B cell (primary cell): ENCODE measurements at regions not wholly inside any gene's neighbourhood (a gene's known extent, or its start where the extent isn't known, plus 50 kb on each side); places are given as distances from the start of the nearest gene placed in this dataset. TPM values are rescaled to one million over a fixed set of nuclear protein-coding genes. Genes with fewer than 3 reads are reported as not detected.

Experiments
- ATAC-seq: fragments of 200-7000 bp; cut with Tn5 transposase; one replicate; pipeline ENCODE4 v1.10.0; 2021; ENCODE audit warnings: low read depth, mild to moderate bottlenecking, moderate number of reproducible peaks, moderate library complexity
- CTCF ChIA-PET: fragments of 350-600 bp; sonication (Branson Sonifier 250); formaldehyde crosslinking; loops from one replicate; lab custom pipeline; 2021; ENCODE audit warnings: antibody characterized with exemption, inconsistent platforms; lab: Charles Lee
- POLR2A ChIA-PET: fragments of 350-600 bp; sonication (Branson Sonifier 250); formaldehyde crosslinking; loops from one replicate; lab custom pipeline; 2021; ENCODE audit warnings: antibody characterized with exemption; lab: Charles Lee
- DNase-seq: peaks from one replicate; pipeline ENCODE4 v3.0.0; 2013
- H2AFZ ChIP-seq: 2 replicates; pipeline ENCODE4 v1.6.1; 2012; ENCODE audit warnings: mild to moderate bottlenecking, low read depth, low read length; ENCODE audit not compliant: insufficient read depth, poor library complexity, severe bottlenecking
- H3K27ac ChIP-seq, 2 donors: 1 replicate in 1 of 2; 2 replicates in 1 of 2; pipeline ENCODE4 v1.5.1; 2012 to 2013; ENCODE audit warnings: low read length in 2 of 2, mild to moderate bottlenecking in 2 of 2, moderate library complexity in 1 of 2
- H3K27me3 ChIP-seq, 4 experiments: fragments of 200-600 bp in 1 of 4; sonication (generic) in 1 of 4; replicated peaks in 1 of 4; 1 replicate in 2 of 4; 2 replicates in 2 of 4; pipeline versions ENCODE4 v1.6.1 to v1.7.0; 2013 to 2016; ENCODE audit warnings: low read length in 3 of 4, mild to moderate bottlenecking in 2 of 4, mixed read lengths in 1 of 4, moderate library complexity in 1 of 4; ENCODE audit not compliant: insufficient read depth in 4 of 4, control insufficient read depth in 3 of 4; ENCODE audit errors: control extremely low read depth in 1 of 4
- H3K36me3 ChIP-seq, 2 experiments: replicated peaks in 1 of 2; 1 replicate in 1 of 2; 2 replicates in 1 of 2; pipeline versions ENCODE4 v1.6.1 to v1.7.1; 2013; ENCODE audit warnings: low read length in 1 of 2; ENCODE audit not compliant: insufficient read depth in 2 of 2, control insufficient read depth in 1 of 2; ENCODE audit errors: control extremely low read depth in 1 of 2, extremely low read depth in 1 of 2
- H3K4me1 ChIP-seq, 2 donors: fragments of 200-600 bp in 1 of 2; sonication (generic) in 1 of 2; 1 replicate in 1 of 2; 2 replicates in 1 of 2; pipeline versions ENCODE4 v1.5.1 to v1.6.1; 2013 to 2017; ENCODE audit warnings: low read length in 2 of 2; ENCODE audit not compliant: control insufficient read depth in 2 of 2, insufficient read depth in 2 of 2
- H3K4me2 ChIP-seq: replicated peaks from 2 replicates; pipeline ENCODE3; 2012; ENCODE audit warnings: mild to moderate bottlenecking, low read depth, low read length; ENCODE audit not compliant: poor library complexity, severe bottlenecking
- H3K4me3 ChIP-seq, 5 experiments: fragments of 200-600 bp in 1 of 5; sonication (generic) in 1 of 5; 1 replicate in 3 of 5; 2 replicates in 2 of 5; pipeline versions ENCODE4 v1.5.1 to v1.7.0; 2011 to 2016; ENCODE audit warnings: low read length in 4 of 5, mild to moderate bottlenecking in 4 of 5, low read depth in 2 of 5, control low read depth in 1 of 5, moderate library complexity in 1 of 5; ENCODE audit not compliant: insufficient read depth in 1 of 5; ENCODE audit errors: control extremely low read depth in 1 of 5, extremely low read depth in 1 of 5
- H3K79me2 ChIP-seq: fragments of 200-600 bp; sonication (generic); one replicate; pipeline ENCODE4 v1.6.0; 2016; ENCODE audit warnings: low read length; ENCODE audit not compliant: control insufficient read depth, insufficient read depth
- H3K9ac ChIP-seq: fragments of 200-600 bp; sonication (generic); 2 replicates; pipeline ENCODE4 v1.6.1; 2017; ENCODE audit warnings: mild to moderate bottlenecking, low read length, moderate library complexity
- H3K9me3 ChIP-seq, 3 donors: one replicate each; pipeline versions ENCODE4 v1.6.1 to v1.7.1; 2013; ENCODE audit warnings: low read length in 2 of 3; ENCODE audit not compliant: control insufficient read depth in 2 of 3, insufficient read depth in 1 of 3; ENCODE audit errors: control extremely low read depth in 1 of 3
- H4K20me1 ChIP-seq: 2 replicates; pipeline ENCODE4 v1.6.0; 2012; ENCODE audit warnings: mild to moderate bottlenecking, low read length; ENCODE audit not compliant: insufficient read depth, control insufficient read depth, poor library complexity, severe bottlenecking
- H3K27ac Mint-ChIP-seq: one replicate; pipeline ENCODE4 v1.8.0; 2021; ENCODE audit warnings: mixed read lengths
- H3K27me3 Mint-ChIP-seq: one replicate; pipeline ENCODE4 v1.8.0; 2021; ENCODE audit warnings: mixed read lengths
- H3K4me1 Mint-ChIP-seq: one replicate; pipeline ENCODE4 v1.8.0; 2021; ENCODE audit warnings: mixed read lengths
- H3K4me3 Mint-ChIP-seq: one replicate; pipeline ENCODE4 v1.8.0; 2021; ENCODE audit warnings: mixed read lengths
- H3K9me3 Mint-ChIP-seq: one replicate; pipeline ENCODE4 v1.8.0; 2022; ENCODE audit warnings: mixed read lengths; ENCODE audit not compliant: insufficient read depth
- EZH2 ChIP-seq: IDR thresholded peaks from 2 replicates; pipeline ENCODE4 v1.6.1; 2012; ENCODE audit warnings: borderline replicate concordance, low read depth, mild to moderate bottlenecking, moderate library complexity, low read length; ENCODE audit not compliant: insufficient read depth, poor library complexity, severe bottlenecking
- WGBS: methylation state at CpG from one replicate; pipeline ENCODE4 v1.1.5; 2013; ENCODE audit warnings: missing lambda C conversion rate; ENCODE audit not compliant: insufficient coverage; 5-methylcytosine and 5-hydroxymethylcytosine counted together
- intact Hi-C: fragments of 100-400 bp; cut with micrococcal nuclease; formaldehyde crosslinking; loops from one replicate; pipeline ENCODE4 v1.10.0; 2022
- small RNA-seq: library from RNA; depleted of rRNA; stranded (forward); fragments of <200 nt; gene quantifications from one replicate; pipeline ENCODE3, GENCODE V24; 2012; ENCODE audit warnings: low replicate concordance, low read depth; ENCODE audit not compliant: insufficient read length
- TF ChIP-seq, protein P1 (sequence below): fragments of 200-600 bp; IDR thresholded peaks from one replicate; pipeline ENCODE4 v1.8.0; 2022; ENCODE audit warnings: antibody characterized with exemption, mild to moderate bottlenecking

GRCh38 chr1:118243269-118243668 lies 58.2 kb upstream of the SPAG17 start:
- no peak overlapping the region for H3K4me2 ChIP-seq
- no peak overlapping the region for H2AFZ ChIP-seq
- Mint-ChIP-seq H3K9me3 (peaks cover 8% of the 10 kb centered on the region), H3K4me3 (no peak overlapping the region), H3K27ac (no peak overlapping the region), H3K27me3 (no peaks in the 10 kb centered on the region), H3K4me1 (no peaks in the 10 kb centered on the region)
- ChIA-PET CTCF (no interaction called here), POLR2A (no interaction called here)
- no peaks in the 10 kb centered on the region for H3K4me1 ChIP-seq
- 83% methylated on average over 2 of the region's 4 CpGs for WGBS
- no peaks in the 10 kb centered on the region for H3K36me3 ChIP-seq
- H4K20me1 ChIP-seq: no peaks in the 10 kb centered on the region
- H3K4me3 ChIP-seq: no peak overlapping the region
- H3K9me3 ChIP-seq: peaks cover 0 to 8% (median 4%) of the 10 kb centered on the region in 3 donors
- intact Hi-C loops: no loop called here
- no peaks in the 10 kb centered on the region for H3K27me3 ChIP-seq
- TF ChIP-seq, protein P1, sequence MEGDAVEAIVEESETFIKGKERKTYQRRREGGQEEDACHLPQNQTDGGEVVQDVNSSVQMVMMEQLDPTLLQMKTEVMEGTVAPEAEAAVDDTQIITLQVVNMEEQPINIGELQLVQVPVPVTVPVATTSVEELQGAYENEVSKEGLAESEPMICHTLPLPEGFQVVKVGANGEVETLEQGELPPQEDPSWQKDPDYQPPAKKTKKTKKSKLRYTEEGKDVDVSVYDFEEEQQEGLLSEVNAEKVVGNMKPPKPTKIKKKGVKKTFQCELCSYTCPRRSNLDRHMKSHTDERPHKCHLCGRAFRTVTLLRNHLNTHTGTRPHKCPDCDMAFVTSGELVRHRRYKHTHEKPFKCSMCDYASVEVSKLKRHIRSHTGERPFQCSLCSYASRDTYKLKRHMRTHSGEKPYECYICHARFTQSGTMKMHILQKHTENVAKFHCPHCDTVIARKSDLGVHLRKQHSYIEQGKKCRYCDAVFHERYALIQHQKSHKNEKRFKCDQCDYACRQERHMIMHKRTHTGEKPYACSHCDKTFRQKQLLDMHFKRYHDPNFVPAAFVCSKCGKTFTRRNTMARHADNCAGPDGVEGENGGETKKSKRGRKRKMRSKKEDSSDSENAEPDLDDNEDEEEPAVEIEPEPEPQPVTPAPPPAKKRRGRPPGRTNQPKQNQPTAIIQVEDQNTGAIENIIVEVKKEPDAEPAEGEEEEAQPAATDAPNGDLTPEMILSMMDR: no peak
- TF ChIP-seq EZH2: no peak
- H3K79me2 ChIP-seq: no peaks in the 10 kb centered on the region
- no peak overlapping the region for H3K27ac ChIP-seq
- DNase-seq (no peak), ATAC-seq (no peak)
- no peak overlapping the region for H3K9ac ChIP-seq

Small RNA genes lying in the stretch of these regions (small RNA-seq; reads per million reads assigned to genes)
- gene RNA5SP56: not detected
